Bronchial epithelial cell (primary cell): ENCODE measurements at regions not wholly inside any gene's neighbourhood (a gene's known extent, or its start where the extent isn't known, plus 50 kb on each side); places are given as distances from the start of the nearest gene placed in this dataset.
A peak's percentile ranks its signal among the peaks of the same experiment; 100 is the strongest.
"Not testable (repeated sequence)": the region's sequence is repeated elsewhere in the genome, so short reads cannot be mapped to it uniquely, and the experiment has no call there.

Experiments
- DNase-seq: peaks from one replicate; pipeline ENCODE4 v3.0.0-alpha.2; 2010; ENCODE audit warnings: low read depth
- FAIRE-seq: peaks from 2 replicates; lab custom pipeline; 2011; peaks lifted over from hg19 to GRCh38; lab: Jason Lieb, UNC
- H3K27me3 ChIP-seq: 2 replicates; pipeline ENCODE4 v1.5.1; 2011; ENCODE audit warnings: low read length; ENCODE audit not compliant: control insufficient read depth, insufficient read depth
- H3K36me3 ChIP-seq: 2 replicates; pipeline ENCODE4 v1.5.1; 2011; ENCODE audit warnings: low read length; ENCODE audit not compliant: control insufficient read depth, insufficient read depth
- H3K4me3 ChIP-seq: 2 replicates; pipeline ENCODE4 v1.5.1; 2011; ENCODE audit warnings: mild to moderate bottlenecking, low read depth, low read length, control low read depth
- TF ChIP-seq, protein P1 (sequence below): IDR thresholded peaks from 2 replicates; pipeline ENCODE4 v1.5.1; 2011; ENCODE audit warnings: mild to moderate bottlenecking, moderate library complexity, low read length, control low read depth, inconsistent platforms; ENCODE audit not compliant: insufficient read depth, severe bottlenecking

DNA sequence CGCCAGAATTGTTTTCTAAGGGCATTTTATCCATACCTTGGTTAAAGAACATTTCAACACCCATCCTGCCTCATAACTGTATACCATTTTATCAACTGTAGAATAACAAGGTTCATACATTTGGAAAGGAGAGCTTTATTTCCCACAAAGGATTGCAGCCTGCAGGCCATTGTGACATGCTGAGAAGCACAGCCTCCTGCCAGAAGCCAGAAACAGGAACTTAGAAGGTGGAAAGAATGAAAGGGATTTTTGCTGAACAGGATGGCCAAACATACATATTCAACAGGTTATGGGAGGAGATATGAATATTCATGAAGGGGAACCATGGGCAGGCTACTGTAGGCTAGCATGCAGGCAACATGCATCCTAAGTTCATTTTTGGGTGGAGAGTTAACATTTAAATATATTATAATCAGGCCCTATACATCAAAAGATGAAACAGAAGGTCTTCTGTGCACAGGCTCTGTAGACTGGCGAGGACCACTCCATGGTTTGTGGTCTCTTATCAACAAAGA lies 59.9 kb upstream of the DIRAS2 start:
- no peak for DNase-seq
- Histone ChIP-seq H3K4me3 (no peak overlapping the region), H3K36me3 (no peaks in the 10 kb centered on the region), H3K27me3 (no peaks in the 10 kb centered on the region)
- TF ChIP-seq, protein P1, sequence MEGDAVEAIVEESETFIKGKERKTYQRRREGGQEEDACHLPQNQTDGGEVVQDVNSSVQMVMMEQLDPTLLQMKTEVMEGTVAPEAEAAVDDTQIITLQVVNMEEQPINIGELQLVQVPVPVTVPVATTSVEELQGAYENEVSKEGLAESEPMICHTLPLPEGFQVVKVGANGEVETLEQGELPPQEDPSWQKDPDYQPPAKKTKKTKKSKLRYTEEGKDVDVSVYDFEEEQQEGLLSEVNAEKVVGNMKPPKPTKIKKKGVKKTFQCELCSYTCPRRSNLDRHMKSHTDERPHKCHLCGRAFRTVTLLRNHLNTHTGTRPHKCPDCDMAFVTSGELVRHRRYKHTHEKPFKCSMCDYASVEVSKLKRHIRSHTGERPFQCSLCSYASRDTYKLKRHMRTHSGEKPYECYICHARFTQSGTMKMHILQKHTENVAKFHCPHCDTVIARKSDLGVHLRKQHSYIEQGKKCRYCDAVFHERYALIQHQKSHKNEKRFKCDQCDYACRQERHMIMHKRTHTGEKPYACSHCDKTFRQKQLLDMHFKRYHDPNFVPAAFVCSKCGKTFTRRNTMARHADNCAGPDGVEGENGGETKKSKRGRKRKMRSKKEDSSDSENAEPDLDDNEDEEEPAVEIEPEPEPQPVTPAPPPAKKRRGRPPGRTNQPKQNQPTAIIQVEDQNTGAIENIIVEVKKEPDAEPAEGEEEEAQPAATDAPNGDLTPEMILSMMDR: no peak
- no peak for FAIRE-seq

DNA sequence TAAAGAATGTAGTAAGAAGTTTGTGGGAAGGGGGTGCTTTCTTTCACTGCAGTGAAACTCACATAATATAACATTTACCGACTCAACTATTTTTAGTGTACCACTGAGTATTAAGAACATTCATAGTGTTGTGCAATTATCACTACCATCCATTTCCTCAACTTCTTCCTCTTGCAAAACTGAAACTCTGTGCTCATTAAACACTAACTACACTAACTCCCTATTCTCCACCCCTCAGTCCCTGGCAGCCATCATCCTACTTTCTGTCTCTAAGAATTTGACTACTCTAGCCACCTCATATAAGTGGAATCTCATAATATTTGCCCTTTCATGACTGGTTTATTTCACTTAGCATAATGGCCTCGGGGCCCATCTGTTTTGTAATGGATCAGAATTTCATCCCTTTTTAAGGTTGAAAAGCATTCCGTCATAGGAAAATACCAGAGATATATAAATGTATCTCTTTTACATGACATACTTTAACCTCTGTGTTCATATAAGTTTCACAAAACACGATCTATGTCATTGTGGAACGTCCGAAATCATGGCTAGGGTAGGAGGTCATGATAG lies 56.3 kb upstream of the DIRAS2 start:
- FAIRE-seq (no peak), DNase-seq (peak; percentile 23)
- Histone ChIP-seq H3K36me3 (no peaks in the 10 kb centered on the region), H3K27me3 (no peaks in the 10 kb centered on the region), H3K4me3 (no peak overlapping the region)
- TF ChIP-seq, protein P1: no peak

DNA sequence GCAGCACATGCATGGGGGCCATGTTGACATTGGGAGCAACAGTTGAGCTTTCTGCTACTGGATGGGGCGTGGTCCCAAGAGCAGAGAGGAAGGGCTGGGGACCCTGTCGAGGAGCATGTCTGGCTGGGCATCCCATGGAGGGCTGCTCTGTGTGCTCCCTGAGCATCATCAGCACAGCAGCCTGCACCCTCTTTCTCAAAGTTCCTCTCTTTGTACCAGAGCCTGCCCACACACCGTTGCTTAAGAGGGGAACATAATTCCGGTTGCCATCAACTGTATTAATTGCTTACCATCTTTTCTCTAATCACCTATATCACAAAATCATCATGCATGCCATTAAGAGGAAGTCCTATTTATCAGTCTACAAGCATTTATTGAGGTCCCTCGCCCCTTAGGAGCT lies 55.2 kb upstream of the DIRAS2 start:
- no peak for FAIRE-seq
- no peak for DNase-seq
- no peak overlapping the region for H3K4me3 ChIP-seq
- TF ChIP-seq, protein P1: no peak
- no peaks in the 10 kb centered on the region for H3K36me3 ChIP-seq
- no peaks in the 10 kb centered on the region for H3K27me3 ChIP-seq

DNA sequence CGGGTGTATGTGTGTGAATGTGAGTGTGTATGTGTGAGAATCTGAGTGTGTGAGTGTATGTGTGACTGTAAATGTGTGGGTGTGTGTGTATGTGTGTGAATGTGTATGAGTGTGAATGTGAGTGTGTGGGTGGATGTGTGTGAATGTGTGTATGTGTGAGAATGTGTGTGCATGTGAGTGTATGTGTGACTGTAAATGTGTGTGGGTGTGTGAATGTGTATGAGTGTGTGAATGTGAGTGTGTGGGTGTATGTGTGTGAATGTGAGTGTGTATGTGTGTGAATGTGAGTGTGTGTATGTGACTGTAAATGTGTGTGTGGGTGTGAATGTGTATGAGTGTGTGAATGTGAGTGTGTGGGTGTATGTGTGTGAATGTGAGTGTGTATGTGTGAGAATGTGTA lies 51.6 kb upstream of the DIRAS2 start:
- peak; percentile 84 for FAIRE-seq
- not testable (repeated sequence) for H3K27me3 ChIP-seq, H3K4me3 ChIP-seq, DNase-seq, H3K36me3 ChIP-seq
